ENCODE measurements at regions not wholly inside any gene's neighbourhood (a gene's known extent, or its start where the extent isn't known, plus 50 kb on each side); places are given as distances from the start of the nearest gene placed in this dataset.

DNA sequence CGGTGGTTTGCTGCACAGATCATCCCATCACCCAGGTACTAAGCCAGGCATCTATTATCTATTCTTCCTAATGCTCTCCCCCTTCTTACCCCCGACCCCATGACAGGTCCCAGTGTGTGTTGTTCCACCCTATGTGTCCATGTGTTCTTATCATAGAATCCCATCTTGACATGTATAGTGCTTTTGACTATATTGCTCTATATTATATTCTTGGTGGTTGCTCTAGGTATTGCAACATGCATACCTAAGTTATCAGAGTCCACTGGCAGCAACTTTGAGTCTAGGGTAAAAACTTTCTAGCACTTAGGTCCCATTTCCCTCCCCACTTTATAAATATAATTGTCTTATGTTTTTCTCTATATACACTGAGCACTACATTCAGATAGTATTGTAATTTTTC, 170.3 kb downstream of the TBX22 start:
- H3K4me1 ChIP-seq (replicated peaks in 1 of 2), result no peaks in the 10 kb centered on the region
- WGBS, 4 donors, result 55 to 85% (median 75%) methylated on average over 2 of the region's 2 CpGs

DNA sequence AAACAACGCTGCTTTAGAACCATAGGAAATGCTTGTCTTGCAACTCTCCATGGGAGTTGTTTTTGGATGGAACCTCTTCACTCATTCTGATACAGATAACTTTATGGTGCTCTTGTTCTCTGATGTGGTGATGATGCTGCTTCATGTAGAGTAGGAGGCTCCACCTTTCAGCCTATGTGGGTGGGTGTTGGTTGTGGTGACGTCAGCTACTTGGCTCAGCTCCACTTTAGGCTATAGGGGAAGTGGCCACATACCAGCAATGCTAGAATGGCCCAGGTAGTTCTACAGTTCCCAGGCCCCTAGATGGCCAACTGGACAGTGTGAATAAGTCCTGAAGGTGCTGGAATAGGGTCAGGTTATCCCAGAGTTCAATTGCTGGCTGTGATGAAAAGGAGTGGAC, 192.1 kb downstream of the TBX22 start:
- H3K27ac ChIP-seq, result no peak overlapping the region
- no peaks in the 10 kb centered on the region for H3K27me3 ChIP-seq
- 54 to 86% (median 71%) methylated on average over 1 to 2 of the region's 2 CpGs for WGBS, 4 donors
- no peaks in the 10 kb centered on the region for H3K4me1 ChIP-seq (replicated peaks in 1 of 2)
- H3K36me3 ChIP-seq (replicated peaks in 1 of 2), result no peaks in the 10 kb centered on the region
- H3K9me3 ChIP-seq (replicated peaks in 1 of 3), result no peaks in the 10 kb centered on the region
- no peak overlapping the region for H3K4me3 ChIP-seq
- TF ChIP-seq POLR2A (IDR thresholded peaks at IDR 0.05), result no peak
- TF ChIP-seq, protein P1, sequence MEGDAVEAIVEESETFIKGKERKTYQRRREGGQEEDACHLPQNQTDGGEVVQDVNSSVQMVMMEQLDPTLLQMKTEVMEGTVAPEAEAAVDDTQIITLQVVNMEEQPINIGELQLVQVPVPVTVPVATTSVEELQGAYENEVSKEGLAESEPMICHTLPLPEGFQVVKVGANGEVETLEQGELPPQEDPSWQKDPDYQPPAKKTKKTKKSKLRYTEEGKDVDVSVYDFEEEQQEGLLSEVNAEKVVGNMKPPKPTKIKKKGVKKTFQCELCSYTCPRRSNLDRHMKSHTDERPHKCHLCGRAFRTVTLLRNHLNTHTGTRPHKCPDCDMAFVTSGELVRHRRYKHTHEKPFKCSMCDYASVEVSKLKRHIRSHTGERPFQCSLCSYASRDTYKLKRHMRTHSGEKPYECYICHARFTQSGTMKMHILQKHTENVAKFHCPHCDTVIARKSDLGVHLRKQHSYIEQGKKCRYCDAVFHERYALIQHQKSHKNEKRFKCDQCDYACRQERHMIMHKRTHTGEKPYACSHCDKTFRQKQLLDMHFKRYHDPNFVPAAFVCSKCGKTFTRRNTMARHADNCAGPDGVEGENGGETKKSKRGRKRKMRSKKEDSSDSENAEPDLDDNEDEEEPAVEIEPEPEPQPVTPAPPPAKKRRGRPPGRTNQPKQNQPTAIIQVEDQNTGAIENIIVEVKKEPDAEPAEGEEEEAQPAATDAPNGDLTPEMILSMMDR (IDR thresholded peaks at IDR 0.05), result no peak
- intact Hi-C loops (cut with DNase I), result no loop called here
- DNase-seq, result no peak

More for the DNA sequence above, 170.3 kb downstream of the TBX22 start:
- no peaks in the 10 kb centered on the region for H3K9me3 ChIP-seq (replicated peaks in 1 of 3)
- no peak for DNase-seq
- no peaks in the 10 kb centered on the region for H3K27me3 ChIP-seq
- intact Hi-C loops (cut with DNase I), result no loop called here
- no peak for TF ChIP-seq POLR2A (IDR thresholded peaks at IDR 0.05)
- TF ChIP-seq, protein P1 (IDR thresholded peaks at IDR 0.05), result no peak
- H3K27ac ChIP-seq, result no peak overlapping the region
- H3K4me3 ChIP-seq, result no peak overlapping the region
- H3K36me3 ChIP-seq (replicated peaks in 1 of 2), result no peaks in the 10 kb centered on the region

DNA sequence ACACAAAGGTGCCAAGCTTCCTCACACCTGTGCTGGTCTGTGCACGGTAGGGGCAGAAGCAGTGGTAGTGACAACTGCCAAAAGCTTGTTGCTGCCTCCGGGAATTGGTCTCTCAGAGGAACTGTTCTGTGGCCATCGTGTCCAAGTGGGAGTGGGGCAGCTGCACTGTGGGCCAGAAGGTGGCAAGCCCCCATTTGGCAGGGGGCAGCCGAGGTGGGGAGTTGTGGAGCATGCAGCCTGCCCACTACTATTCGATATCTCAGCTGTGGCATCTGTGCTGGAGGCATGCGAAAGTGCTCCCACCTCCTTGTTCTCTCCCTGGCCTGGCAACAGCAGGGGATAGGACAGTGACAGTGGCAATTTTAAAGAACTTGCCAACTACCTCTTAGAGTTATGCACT, 192.8 kb downstream of the TBX22 start:
- intact Hi-C loops (cut with DNase I), result no loop called here
- 80 to 83% (median 81%) methylated on average over 6 of the region's 6 CpGs; no CpG with 5 or more reads in 1 of the 4 donors for WGBS, 4 donors
- Histone ChIP-seq H3K4me3 (no peak overlapping the region), H3K27ac (no peak overlapping the region), H3K27me3 (no peaks in the 10 kb centered on the region), H3K9me3 (replicated peaks in 1 of 3) (no peaks in the 10 kb centered on the region), H3K4me1 (replicated peaks in 1 of 2) (no peaks in the 10 kb centered on the region), H3K36me3 (replicated peaks in 1 of 2) (no peaks in the 10 kb centered on the region)
- TF ChIP-seq, protein P1 (IDR thresholded peaks at IDR 0.05), result no peak
- no peak for TF ChIP-seq POLR2A (IDR thresholded peaks at IDR 0.05)
- DNase-seq, result no peak

DNA sequence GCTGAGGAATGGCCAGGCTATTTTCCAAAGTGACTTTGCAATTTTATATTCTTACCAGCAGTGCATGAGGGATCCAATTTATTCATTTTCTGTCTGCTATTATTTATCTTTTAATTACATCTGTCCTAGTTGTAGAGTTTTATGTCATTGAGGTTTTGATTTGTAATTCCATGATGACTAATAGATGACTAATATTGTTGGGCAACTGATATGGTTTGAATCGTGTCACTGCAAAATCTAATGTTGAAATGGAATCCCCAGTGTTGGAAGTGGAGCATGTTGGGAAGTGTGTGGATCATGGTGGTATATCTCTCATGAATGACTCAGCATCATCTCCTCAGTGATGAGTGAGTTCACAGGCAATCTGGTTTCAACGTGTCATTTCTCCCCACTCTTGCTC, 201.5 kb downstream of the TBX22 start:
- peaks cover 0 to 7% (median 0%) of the 10 kb centered on the region in 3 donors for H3K9me3 ChIP-seq (replicated peaks in 1 of 3)
- no peak for TF ChIP-seq POLR2A (IDR thresholded peaks at IDR 0.05)
- TF ChIP-seq, protein P1 (IDR thresholded peaks at IDR 0.05), result no peak
- H3K27ac ChIP-seq, result no peak overlapping the region
- intact Hi-C loops (cut with DNase I), result no loop called here
- no peaks in the 10 kb centered on the region for H3K36me3 ChIP-seq (replicated peaks in 1 of 2)
- H3K27me3 ChIP-seq, result no peaks in the 10 kb centered on the region
- H3K4me3 ChIP-seq, result no peak overlapping the region
- WGBS, 4 donors, result 40 to 53% (median 47%) methylated on average over 2 of the region's 2 CpGs
- no peaks in the 10 kb centered on the region for H3K4me1 ChIP-seq (replicated peaks in 1 of 2)
- no peak for DNase-seq
